ENCODE measurements at regions not wholly inside any gene's neighbourhood (a gene's known extent, or its start where the extent isn't known, plus 50 kb on each side); places are given as distances from the start of the nearest gene placed in this dataset.
"Not testable (repeated sequence)": the region's sequence is repeated elsewhere in the genome, so short reads cannot be mapped to it uniquely, and the experiment has no call there.

DNA sequence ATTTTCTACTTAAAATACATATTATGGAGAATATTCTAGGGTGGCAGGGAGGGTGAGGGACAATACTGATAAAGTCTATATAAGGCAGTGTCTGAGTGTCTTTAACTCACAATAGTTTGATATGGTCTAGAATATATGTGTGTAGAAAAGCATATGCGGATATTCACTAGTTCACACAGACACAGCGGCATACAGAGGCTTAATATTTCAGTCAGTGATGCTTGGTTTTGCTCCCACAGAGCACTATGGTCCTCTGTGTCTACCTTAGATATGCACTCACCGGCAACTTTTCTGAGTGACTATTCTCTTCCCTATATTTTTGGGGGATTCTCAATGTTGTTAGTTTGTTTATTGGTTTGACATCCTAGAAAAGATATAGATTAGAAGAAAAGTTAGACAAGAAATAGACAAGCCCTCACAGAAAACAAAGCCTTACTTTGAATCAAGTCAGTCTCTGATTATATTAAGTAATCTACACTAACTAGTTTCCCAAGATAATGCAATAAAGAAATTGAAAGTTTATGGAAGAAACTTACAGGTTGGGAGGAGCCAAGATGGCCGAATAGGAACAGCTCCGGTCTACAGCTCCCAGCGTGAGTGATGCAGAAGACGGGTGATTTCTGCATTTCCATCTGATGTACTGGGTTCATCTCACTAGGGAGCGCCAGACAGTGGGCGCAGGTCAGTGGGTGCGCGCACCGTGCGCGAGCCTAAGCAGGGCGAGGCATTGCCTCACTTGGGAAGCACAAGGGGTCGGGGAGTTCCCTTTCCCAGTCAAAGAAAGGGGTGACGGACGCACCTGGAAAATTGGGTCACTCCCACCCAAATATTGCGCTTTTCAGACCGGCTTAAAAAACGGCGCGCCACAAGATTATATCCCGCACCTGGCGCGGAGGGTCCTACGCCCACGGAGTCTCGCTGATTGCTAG is 578.4 kb upstream of the FOXG1 start:
- TF ChIP-seq, protein P1, sequence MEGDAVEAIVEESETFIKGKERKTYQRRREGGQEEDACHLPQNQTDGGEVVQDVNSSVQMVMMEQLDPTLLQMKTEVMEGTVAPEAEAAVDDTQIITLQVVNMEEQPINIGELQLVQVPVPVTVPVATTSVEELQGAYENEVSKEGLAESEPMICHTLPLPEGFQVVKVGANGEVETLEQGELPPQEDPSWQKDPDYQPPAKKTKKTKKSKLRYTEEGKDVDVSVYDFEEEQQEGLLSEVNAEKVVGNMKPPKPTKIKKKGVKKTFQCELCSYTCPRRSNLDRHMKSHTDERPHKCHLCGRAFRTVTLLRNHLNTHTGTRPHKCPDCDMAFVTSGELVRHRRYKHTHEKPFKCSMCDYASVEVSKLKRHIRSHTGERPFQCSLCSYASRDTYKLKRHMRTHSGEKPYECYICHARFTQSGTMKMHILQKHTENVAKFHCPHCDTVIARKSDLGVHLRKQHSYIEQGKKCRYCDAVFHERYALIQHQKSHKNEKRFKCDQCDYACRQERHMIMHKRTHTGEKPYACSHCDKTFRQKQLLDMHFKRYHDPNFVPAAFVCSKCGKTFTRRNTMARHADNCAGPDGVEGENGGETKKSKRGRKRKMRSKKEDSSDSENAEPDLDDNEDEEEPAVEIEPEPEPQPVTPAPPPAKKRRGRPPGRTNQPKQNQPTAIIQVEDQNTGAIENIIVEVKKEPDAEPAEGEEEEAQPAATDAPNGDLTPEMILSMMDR (conservative IDR thresholded peaks at IDR 0.05; ENCODE audit: low read depth, low read length) = not testable (repeated sequence)
- not testable (repeated sequence) for TF ChIP-seq EZH2 (IDR thresholded peaks at IDR 0.05; ENCODE audit: borderline replicate concordance, low read depth, low read length, poor library complexity, severe bottlenecking)

Measured in A673 (cell line).